HG03280 (cell line): ENCODE measurements at regions not wholly inside any gene's neighbourhood (a gene's known extent, or its start where the extent isn't known, plus 50 kb on each side); places are given as distances from the start of the nearest gene placed in this dataset.
"Not testable (repeated sequence)": the region's sequence is repeated elsewhere in the genome, so short reads cannot be mapped to it uniquely, and the experiment has no call there.

Experiments
- ATAC-seq: cut with Tn5 transposase; IDR thresholded peaks from one replicate; pipeline ENCODE4 v1.9.1; 2021; ENCODE audit warnings: mild to moderate bottlenecking, moderate library complexity; ENCODE audit not compliant: unreplicated experiment

DNA sequence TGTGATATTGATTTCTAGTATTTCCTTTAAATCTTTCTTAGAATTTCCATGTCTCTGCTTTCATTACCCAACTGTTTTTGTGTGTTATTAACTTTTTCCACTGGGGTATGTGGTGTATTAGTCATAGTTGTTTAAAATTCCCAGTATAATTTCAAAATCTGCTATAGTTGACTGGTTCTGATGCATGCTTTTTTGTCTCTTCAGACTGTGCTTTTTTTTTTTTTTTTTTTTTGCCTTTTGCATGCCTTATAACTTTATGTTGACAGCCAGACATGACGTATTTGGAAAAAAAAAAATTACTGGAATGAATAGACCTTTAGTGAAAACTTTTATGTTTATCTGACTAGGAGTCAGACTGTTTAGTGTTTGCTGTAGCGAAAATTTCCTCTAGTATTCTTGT is 580.4 kb downstream of the ANKRD50 start:
- ATAC-seq: no peak

DNA sequence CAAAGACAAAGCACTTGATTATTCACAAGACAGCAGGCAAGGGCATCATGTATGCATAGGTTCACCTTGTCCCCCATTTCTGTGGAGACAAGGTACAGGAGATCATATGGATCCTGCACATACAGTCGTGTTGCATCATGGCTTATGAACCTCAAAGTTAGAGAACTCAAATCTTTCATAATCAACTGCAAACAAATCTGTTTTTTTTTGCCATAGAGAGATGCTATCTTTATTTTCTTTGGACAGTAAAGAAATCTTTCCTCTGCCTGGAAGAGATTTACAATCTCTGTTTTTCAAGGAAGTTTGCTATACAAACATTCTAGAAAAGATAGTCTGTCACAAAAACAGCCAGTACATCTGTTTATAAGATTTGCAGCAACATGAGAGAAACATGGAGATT is 578.8 kb downstream of the ANKRD50 start:
- ATAC-seq: no peak

- no peak for ATAC-seq
Measured at GRCh38 chr4:124135409-124135813, 577.1 kb downstream of the ANKRD50 start.

- no peak for ATAC-seq
Measured at GRCh38 chr4:124139044-124139443, 573.5 kb downstream of the ANKRD50 start.

- ATAC-seq: no peak
Measured at GRCh38 chr4:124143632-124144031, 568.9 kb downstream of the ANKRD50 start.

DNA sequence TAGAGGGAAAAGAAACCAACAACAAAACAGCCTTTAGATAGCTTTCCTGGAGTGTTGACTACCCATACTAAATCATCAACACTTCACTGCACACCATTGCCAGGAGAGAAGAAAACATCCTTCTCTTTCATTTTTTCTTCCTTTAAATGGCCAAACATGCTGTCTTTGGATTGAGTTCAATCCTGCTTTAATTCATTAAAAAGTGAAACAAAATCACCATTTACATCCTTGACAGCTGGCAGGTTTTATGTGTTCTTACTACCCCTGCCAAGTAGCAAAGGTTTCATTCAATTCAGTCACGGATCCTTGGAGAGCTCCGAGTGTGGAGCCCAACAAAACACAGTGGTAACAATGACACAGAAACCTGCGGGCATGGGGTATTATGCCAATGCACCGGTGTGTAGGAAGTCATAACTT is 568.3 kb downstream of the ANKRD50 start:
- ATAC-seq: no peak

DNA sequence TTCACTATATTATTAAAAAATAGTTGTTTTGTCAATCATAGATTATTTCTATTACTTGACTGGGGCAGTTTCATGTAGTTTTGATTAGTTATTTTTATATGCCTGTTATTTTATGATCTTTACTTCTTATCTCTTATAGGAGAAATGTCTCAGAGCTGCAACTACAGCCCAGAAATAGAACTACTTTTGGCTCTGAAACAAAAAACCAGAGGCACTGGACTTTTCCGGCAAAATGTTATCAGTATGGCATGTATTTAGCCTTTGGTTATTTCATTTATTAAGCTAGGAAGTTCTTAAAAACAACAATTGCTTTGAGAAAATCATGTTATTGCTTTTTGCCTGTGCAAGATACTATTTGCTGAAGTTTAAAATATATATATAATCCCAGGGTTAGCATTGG is 566.5 kb downstream of the ANKRD50 start:
- ATAC-seq: no peak

DNA sequence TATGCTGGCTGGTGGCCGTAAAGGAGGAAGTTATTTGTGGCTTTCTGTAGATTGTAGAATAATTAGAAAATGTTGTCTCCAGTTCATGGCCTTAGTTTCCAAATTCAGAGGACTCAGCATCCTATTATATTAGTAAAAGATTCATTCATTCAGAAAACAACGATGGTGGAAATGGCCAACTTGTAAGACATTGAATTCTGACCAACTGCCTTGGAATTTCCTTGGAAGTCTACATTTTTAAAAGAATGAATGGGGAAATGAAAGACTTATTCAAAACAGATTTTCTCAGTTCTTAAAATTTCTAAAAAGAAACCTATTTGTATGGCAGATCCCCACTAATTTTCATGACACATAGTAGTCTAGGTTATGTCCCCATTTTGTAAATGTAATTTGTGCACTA is 561.5 kb downstream of the ANKRD50 start:
- no peak for ATAC-seq

DNA sequence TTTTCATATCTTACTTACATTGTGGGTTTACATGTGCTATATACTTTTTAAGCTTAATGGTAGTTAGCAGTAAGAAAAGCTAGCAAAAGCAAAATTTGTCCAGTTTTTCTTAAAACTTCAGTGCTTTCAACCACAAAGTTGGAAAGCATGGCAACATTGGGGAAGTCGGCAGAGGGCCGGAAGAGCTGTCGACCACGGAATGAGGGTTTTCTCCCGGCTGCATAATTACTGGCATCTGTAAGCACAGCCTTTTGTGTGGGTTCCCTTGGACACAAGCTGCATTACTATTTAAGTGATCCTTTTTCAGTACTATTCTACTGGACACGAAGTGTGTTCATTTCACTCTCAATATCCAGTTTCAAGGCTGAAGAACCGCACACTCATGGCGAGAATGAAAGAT is 560.4 kb downstream of the ANKRD50 start:
- ATAC-seq: no peak

GRCh38 chr4:124155239-124155638 is 557.3 kb downstream of the ANKRD50 start:
- ATAC-seq: no peak

GRCh38 chr4:124157396-124158083 is 555.0 kb downstream of the ANKRD50 start:
- no peak for ATAC-seq

DNA sequence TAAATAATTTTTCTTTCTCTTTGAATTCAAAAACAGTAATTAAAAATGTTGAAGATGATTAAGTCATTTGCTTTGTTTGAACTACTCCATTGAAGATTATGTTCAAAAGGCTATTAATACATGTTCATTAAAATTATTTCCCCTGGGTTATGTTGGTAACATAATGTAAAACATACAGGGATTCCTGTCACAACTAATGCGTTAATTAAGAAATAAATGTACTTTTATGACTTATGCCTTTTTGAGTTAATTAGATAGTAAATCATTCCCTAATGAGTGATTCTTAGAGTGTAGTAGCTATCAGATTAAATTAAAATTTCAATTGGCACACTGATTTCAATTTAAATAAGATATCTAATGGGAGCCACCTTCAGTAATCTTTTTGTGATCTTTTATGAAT is 549.1 kb downstream of the ANKRD50 start:
- ATAC-seq: no peak

- ATAC-seq: no peak
Measured at GRCh38 chr4:124167602-124168001, 544.9 kb downstream of the ANKRD50 start.

GRCh38 chr4:124169524-124169923 is 543.0 kb downstream of the ANKRD50 start:
- not testable (repeated sequence) for ATAC-seq

DNA sequence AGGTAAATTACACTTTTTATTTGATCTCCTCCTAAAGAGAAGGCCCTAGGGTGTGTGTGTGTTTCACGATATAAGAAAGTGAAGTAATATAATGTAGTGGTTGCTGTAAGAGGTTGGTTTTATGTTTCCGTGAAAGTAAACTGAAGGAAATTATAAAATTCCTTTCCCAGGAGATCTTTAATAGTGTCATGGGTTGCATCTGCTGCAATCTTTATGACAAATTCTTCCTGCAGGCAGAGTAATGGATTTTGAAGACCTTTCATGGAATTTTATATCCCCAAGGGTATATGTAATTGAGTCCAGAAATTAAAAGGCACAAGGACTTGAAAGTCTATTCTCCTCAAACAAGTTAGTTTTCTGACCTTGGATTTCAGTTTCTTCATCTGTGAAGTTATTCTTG is 538.6 kb downstream of the ANKRD50 start:
- ATAC-seq: no peak

DNA sequence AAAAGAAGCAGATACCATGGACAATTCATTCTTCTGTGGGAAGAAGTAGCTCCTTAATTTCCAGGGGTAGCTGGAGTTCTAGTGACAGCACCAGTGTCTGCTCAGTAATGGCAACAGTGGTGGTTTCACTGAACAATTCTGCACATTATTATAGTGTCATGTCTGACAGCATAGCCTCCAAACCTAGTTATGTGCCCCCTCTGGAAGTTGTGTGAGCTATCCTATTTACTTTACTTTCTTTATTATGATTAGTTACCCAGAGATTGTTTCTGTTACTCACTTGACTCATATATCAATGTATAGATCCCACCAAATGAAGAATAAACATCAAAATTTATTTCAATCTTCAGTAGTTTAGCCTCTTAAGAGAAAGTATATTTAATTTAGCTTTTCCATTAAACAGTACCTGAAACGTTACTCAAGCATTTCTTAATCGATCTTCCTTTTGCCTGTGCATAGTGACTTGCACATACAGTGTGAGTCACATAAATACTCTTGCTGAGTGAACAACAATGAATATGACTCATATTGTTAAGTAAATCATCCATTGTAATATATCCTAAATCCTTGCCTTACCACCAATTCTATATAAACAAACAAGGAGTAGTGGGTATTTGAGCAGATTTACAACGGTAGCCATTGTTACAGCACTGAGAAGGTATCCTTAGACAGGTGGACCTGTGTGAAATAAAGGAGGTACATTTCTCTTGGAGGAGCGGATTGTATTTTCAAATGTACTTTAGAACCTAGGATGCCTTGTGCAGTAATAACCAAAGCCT is 534.7 kb downstream of the ANKRD50 start:
- no peak for ATAC-seq

DNA sequence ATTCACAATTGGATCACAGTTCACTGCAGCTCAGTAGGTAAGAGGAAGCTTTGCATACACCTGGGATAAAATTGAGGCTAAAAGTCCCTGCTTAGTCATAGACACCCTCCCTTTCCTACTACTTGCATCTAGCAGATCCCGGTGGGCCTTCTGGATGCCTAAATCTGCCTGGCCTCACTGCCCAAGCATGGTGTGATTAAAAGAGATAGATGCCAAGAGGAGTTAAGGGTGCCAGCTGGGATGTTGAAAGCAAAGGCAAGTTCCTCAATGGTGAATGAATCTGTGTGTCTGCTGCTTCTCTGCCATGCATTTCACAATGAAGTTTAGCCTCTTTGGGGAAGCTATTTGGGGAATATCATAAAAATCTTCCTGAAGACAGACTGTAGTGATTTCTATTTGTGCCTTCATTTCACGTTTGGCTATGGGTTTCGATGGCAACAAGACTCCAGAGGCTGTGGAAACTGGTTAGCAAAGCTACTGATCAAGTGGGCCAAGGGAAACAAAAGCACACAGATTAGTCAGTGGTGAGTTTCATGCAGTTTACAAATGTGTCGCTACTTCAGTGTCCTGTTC is 534.0 kb downstream of the ANKRD50 start:
- ATAC-seq: no peak

DNA sequence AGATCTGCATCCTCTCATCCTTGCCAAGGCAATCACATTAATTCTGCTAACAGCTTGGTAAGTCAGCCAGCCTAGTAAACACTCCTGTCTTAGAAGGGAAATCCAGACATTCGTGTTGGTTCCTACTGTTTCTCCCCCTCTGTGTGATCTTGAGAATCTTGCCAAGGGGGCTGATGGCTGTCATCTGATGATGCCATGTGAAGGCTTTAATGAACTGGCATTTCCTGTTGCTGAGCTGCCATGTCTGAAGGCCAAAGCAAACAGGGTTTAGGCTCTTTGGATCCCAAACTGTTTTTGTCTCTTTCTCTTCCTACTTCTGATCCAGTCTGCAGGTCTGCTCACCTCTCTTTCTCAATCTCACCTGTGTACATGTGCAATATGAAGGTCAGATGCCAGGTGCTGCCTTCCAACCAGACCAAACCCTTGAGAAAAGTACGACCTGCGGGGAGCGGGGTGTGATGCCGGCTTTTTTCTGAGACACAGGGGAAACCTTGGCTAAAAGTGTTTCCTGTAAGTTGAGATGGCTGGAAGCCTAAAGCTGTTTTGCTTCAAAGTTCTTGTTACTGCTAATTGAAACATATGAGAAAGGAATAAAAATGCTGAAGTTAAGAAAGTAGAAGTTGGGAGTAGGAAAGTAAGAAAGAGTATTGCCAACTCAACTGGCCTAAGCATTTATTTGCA is 532.9 kb downstream of the ANKRD50 start:
- ATAC-seq: no peak

DNA sequence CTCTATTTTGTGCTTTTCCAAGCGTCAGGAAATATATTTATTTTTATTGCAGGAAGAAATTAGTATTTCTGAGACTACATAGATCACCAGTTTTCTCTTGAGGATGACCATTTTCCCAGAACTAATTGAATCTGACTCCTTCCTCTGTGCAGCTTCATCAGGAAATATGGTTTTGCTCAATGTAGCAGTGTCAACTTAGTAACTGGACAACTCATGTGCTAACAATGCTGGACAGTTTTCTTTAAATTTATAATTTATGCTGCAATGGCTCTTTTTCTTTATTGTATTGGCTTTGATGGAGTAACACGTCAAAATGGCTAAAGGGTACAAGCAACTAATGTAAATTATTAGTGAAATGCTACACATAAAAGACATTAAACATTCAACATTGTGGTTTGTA is 531.5 kb downstream of the ANKRD50 start:
- ATAC-seq: no peak

DNA sequence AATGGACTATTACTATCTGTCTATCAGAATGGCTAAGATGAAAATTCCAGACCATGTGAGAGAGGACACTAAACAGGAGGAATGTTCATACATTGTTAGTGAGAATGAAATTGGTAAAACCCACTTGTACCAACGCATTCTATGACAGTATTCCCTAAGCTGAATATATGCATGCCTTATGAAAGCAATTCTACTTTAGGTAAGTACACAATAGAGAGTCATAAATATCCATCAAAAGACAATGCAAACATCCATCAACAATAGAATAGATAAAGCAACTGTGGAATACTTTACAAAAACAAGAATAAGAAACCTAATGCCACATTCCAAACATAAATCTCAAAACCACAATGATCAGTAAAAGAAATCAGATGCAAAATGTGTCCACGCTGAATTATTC is 529.3 kb downstream of the ANKRD50 start:
- ATAC-seq: no peak

DNA sequence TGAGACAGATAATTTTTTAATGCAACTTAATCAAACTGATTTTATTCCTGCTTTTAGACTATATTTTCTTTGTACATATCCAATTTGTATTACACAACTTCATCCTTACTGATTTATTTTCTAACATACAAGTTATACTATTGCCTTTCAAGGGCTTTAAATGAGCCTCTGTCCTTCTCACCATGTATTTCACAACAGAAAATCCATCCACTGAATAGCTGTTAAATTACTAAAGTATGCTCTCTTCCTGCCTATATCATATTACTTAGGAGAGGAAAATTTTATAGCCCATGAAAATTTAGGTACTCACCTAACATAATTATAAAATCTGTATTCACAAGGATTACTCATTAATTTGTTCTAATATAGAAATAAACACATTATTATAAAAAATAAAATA is 528.6 kb downstream of the ANKRD50 start:
- no peak for ATAC-seq

GRCh38 chr4:124184792-124185191 is 527.7 kb downstream of the ANKRD50 start:
- ATAC-seq: no peak
